Endothelial cell of umbilical vein (primary cell): ENCODE measurements at regions not wholly inside any gene's neighbourhood (a gene's known extent, or its start where the extent isn't known, plus 50 kb on each side); places are given as distances from the start of the nearest gene placed in this dataset.

Experiments used
- BruUV-seq: library from RNA; stranded (reverse); fragments of 400-500 nt; replicated peaks from 2 replicates; lab custom pipeline; 2021; lab: Mats Ljungman, UMichigan
- CTCF ChIA-PET: fragments of 300-600, 350-600 bp; sonication (Branson Sonifier 250); formaldehyde crosslinking; loops from one replicate; lab custom pipeline; 2021; ENCODE audit warnings: antibody characterized with exemption, inconsistent platforms; lab: Charles Lee
- POLR2A ChIA-PET: fragments of 300-600, 350-600 bp; sonication (Branson Sonifier 250); formaldehyde crosslinking; loops from one replicate; lab custom pipeline; 2021; ENCODE audit warnings: antibody characterized with exemption, inconsistent platforms; lab: Charles Lee
- DNase-seq: peaks from one replicate; pipeline ENCODE4 v3.0.0-alpha.2; 2011; ENCODE audit warnings: low read depth, low spot score
- FAIRE-seq: peaks from 2 replicates; lab custom pipeline; 2011; peaks lifted over from hg19 to GRCh38; lab: Jason Lieb, UNC
- H2AFZ ChIP-seq: 2 replicates; pipeline ENCODE4 v1.6.0; 2012; ENCODE audit warnings: low read depth, low read length, control low read depth, inconsistent platforms
- H3K27ac ChIP-seq: 2 replicates; pipeline ENCODE4 v1.5.1; 2011; ENCODE audit warnings: low read depth, mild to moderate bottlenecking, control low read depth, low read length, moderate library complexity; ENCODE audit not compliant: insufficient read depth
- H3K27me3 ChIP-seq, 2 experiments: 2 replicates each; pipeline versions ENCODE4 v1.6.0 to v1.6.1; 2011; ENCODE audit warnings: low read length in 2 of 2, mixed read lengths in 1 of 2; ENCODE audit not compliant: control insufficient read depth in 2 of 2, insufficient read depth in 2 of 2
- H3K36me3 ChIP-seq, 2 experiments: 2 replicates in 1 of 2; 3 replicates in 1 of 2; pipeline ENCODE4 v1.5.1; 2011; ENCODE audit warnings: low read length in 2 of 2, mild to moderate bottlenecking in 1 of 2, moderate library complexity in 1 of 2; ENCODE audit not compliant: control insufficient read depth in 2 of 2, insufficient read depth in 2 of 2; ENCODE audit errors: extremely low read depth in 1 of 2
- H3K4me1 ChIP-seq: 3 replicates; pipeline ENCODE4 v1.5.1; 2011; ENCODE audit warnings: mild to moderate bottlenecking, low read length; ENCODE audit not compliant: control insufficient read depth, insufficient read depth; ENCODE audit errors: extremely low read depth
- H3K4me2 ChIP-seq: 2 replicates; pipeline ENCODE4 v1.6.1; 2011; ENCODE audit warnings: low read length, control low read depth, mixed read lengths; ENCODE audit not compliant: insufficient read depth
- H3K4me3 ChIP-seq, 3 experiments: fragments of 200-600 bp in 1 of 3; sonication (generic), shearing (Covaris generic) in 1 of 3; replicated peaks in 1 of 3; 2 replicates each; pipeline ENCODE4 v1.5.1; 2011 to 2016; ENCODE audit warnings: control low read depth in 3 of 3, low read length in 3 of 3, mild to moderate bottlenecking in 2 of 3, inconsistent platforms in 1 of 3, low read depth in 1 of 3, moderate library complexity in 1 of 3; ENCODE audit not compliant: insufficient read depth in 1 of 3
- H3K79me2 ChIP-seq: 2 replicates; pipeline ENCODE4 v1.6.0; 2012; ENCODE audit warnings: low read length, inconsistent platforms; ENCODE audit not compliant: control insufficient read depth, insufficient read depth
- H3K9ac ChIP-seq: replicated peaks from 2 replicates; pipeline ENCODE3; 2011; ENCODE audit warnings: low read length, control low read depth; ENCODE audit not compliant: insufficient read depth; ENCODE audit errors: extremely low read depth
- H3K9me1 ChIP-seq: replicated peaks from 3 replicates; pipeline ENCODE4 v1.6.0; 2011; ENCODE audit warnings: mild to moderate bottlenecking, low read length; ENCODE audit not compliant: control insufficient read depth, insufficient read depth; ENCODE audit errors: extremely low read depth
- H3K9me3 ChIP-seq: replicated peaks from 2 replicates; pipeline ENCODE4 v1.5.1; 2012; ENCODE audit warnings: low read length, inconsistent platforms; ENCODE audit not compliant: control insufficient read depth, insufficient read depth
- H4K20me1 ChIP-seq: replicated peaks from 2 replicates; pipeline ENCODE3; 2011; ENCODE audit warnings: mild to moderate bottlenecking, low read length; ENCODE audit not compliant: control insufficient read depth, insufficient read depth; ENCODE audit errors: extremely low read depth
- EZH2 ChIP-seq: IDR thresholded peaks from 2 replicates; pipeline ENCODE4 v1.6.1; 2012; ENCODE audit warnings: borderline replicate concordance, low read depth, mild to moderate bottlenecking, moderate library complexity, low read length, inconsistent platforms; ENCODE audit not compliant: severe bottlenecking
- FOS ChIP-seq: IDR thresholded peaks from 2 replicates; pipeline ENCODE4 v1.6.1; 2011; ENCODE audit warnings: mild to moderate bottlenecking, low read length, moderate library complexity, borderline replicate concordance; ENCODE audit not compliant: insufficient read depth
- GATA2 ChIP-seq: IDR thresholded peaks from 2 replicates; pipeline ENCODE4 v1.7.0; 2011; ENCODE audit warnings: low read depth, mild to moderate bottlenecking, moderate library complexity, mixed read lengths, low read length; ENCODE audit not compliant: insufficient read length, insufficient read depth
- JUN ChIP-seq: IDR thresholded peaks from 2 replicates; pipeline ENCODE4 v1.6.1; 2011; ENCODE audit warnings: borderline replicate concordance, low read depth; ENCODE audit not compliant: insufficient read length, insufficient read depth
- MYC ChIP-seq: IDR thresholded peaks from one replicate; pipeline ENCODE4 v1.6.1; 2011; ENCODE audit warnings: mild to moderate bottlenecking, low read depth, low read length
- POLR2A ChIP-seq: IDR thresholded peaks from 2 replicates; pipeline ENCODE4 v1.6.1; 2012; ENCODE audit warnings: low read depth, mild to moderate bottlenecking, control low read depth, low read length
- POLR2AphosphoS5 ChIP-seq: IDR thresholded peaks from 2 replicates; pipeline ENCODE4 v1.6.1; 2012; ENCODE audit warnings: low read depth, mild to moderate bottlenecking, control low read depth, low read length, moderate library complexity; ENCODE audit not compliant: insufficient read depth
- dilution Hi-C: fragments of 300-500 bp; cut with MboI; formaldehyde crosslinking; loops from one replicate; pipeline ENCODE4 v1.15.0; 2019; ENCODE audit warnings: low sequenced_read_pairs; ENCODE audit not compliant: extremely low pct_ligation_motif_present
- intact Hi-C: fragments of 100-400 bp; cut with micrococcal nuclease; formaldehyde crosslinking; loops from one replicate; pipeline ENCODE4 v1.10.0; 2022
- TF ChIP-seq, protein P1 (sequence below), 2 donors: IDR thresholded peaks; 1 replicate in 1 of 2; 2 replicates in 1 of 2; pipeline ENCODE4 v1.5.1; 2011; ENCODE audit warnings: low read length in 2 of 2, mild to moderate bottlenecking in 2 of 2, moderate library complexity in 2 of 2, control low read depth in 1 of 2, inconsistent platforms in 1 of 2, low read depth in 1 of 2; ENCODE audit not compliant: insufficient read depth in 1 of 2; ENCODE audit errors: extremely low read depth in 1 of 2
- TF ChIP-seq, protein P2 (sequence below): IDR thresholded peaks from 2 replicates; pipeline ENCODE4 v1.6.1; 2011; ENCODE audit not compliant: insufficient read depth, insufficient read length

DNA sequence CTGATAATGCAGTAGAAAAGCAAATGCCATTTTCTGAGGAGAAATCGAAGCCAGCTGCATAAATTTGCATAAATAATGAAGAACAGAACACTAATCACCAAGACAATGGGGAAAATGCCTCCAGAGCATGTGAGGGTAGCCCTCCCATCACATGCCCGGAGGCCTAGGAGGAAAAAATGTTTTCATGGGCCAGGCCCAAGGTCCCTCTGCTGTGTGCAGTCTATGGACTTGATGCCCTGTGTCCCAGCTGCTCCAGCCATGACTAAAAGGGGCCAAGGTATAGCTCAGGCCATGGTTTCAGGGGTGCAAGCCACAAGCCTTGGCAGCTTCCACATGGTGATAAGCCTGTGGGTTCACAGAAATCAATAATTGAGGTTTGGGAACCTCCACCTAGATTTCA lies 164.1 kb downstream of the HAO1 start:
- no peak for DNase-seq
- TF ChIP-seq GATA2: no peak
- no peak for TF ChIP-seq POLR2AphosphoS5
- no peak for TF ChIP-seq POLR2A
- TF ChIP-seq MYC: no peak
- TF ChIP-seq FOS: no peak
- TF ChIP-seq, protein P1, sequence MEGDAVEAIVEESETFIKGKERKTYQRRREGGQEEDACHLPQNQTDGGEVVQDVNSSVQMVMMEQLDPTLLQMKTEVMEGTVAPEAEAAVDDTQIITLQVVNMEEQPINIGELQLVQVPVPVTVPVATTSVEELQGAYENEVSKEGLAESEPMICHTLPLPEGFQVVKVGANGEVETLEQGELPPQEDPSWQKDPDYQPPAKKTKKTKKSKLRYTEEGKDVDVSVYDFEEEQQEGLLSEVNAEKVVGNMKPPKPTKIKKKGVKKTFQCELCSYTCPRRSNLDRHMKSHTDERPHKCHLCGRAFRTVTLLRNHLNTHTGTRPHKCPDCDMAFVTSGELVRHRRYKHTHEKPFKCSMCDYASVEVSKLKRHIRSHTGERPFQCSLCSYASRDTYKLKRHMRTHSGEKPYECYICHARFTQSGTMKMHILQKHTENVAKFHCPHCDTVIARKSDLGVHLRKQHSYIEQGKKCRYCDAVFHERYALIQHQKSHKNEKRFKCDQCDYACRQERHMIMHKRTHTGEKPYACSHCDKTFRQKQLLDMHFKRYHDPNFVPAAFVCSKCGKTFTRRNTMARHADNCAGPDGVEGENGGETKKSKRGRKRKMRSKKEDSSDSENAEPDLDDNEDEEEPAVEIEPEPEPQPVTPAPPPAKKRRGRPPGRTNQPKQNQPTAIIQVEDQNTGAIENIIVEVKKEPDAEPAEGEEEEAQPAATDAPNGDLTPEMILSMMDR (IDR thresholded peaks at IDR 0.05; ENCODE audit: extremely low read depth in 1 of 2, insufficient read depth in 1 of 2, low read depth in 1 of 2, low read length in 2 of 2): no peak
- TF ChIP-seq, protein P2, sequence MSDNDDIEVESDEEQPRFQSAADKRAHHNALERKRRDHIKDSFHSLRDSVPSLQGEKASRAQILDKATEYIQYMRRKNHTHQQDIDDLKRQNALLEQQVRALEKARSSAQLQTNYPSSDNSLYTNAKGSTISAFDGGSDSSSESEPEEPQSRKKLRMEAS: no peak
- no peak for TF ChIP-seq JUN
- no peak for TF ChIP-seq EZH2
- Histone ChIP-seq H4K20me1 (no peaks in the 10 kb centered on the region), H3K79me2 (no peaks in the 10 kb centered on the region), H3K9me1 (no peaks in the 10 kb centered on the region), H3K4me2 (no peak overlapping the region), H2AFZ (no peak overlapping the region), H3K27ac (no peak overlapping the region), H3K9me3 (no peaks in the 10 kb centered on the region), H3K9ac (no peak overlapping the region), H3K4me1 (no peaks in the 10 kb centered on the region), H3K4me3 (no peak overlapping the region), H3K36me3 (no peaks in the 10 kb centered on the region), H3K27me3 (no peaks in the 10 kb centered on the region)
- POLR2A ChIA-PET: no interaction called here
- FAIRE-seq: no peak
- CTCF ChIA-PET: interaction anchor here (1.0 to 1.5 kb wide), 3 partner anchors 10 to 43 kb away, joined by 3 read pairs; no protein-coding TSS in a partner anchor
- no TSS peak for BruUV-seq
- intact Hi-C loops (no loop called here), dilution Hi-C loops (no loop called here)
